Natural killer cell (primary cell): ENCODE measurements at regions not wholly inside any gene's neighbourhood (a gene's known extent, or its start where the extent isn't known, plus 50 kb on each side); places are given as distances from the start of the nearest gene placed in this dataset.
A peak's percentile ranks its signal among the peaks of the same experiment; 100 is the strongest.

Experiments
- ATAC-seq, 3 donors: fragments of 150-1000 bp in 2 of 3; fragments of 200-7000 bp in 1 of 3; cut with Tn5 transposase; 1 replicate in 1 of 3; 2 replicates in 2 of 3; pipeline ENCODE4 v1.10.0; 2021; ENCODE audit warnings: mild to moderate bottlenecking in 2 of 3, moderate library complexity in 2 of 3
- DNase-seq, 2 donors: peaks; one replicate each; pipeline versions ENCODE4 v3.0.0 to v3.0.0-alpha.2; 2013 to 2021; ENCODE audit warnings: mixed read lengths in 1 of 2
- H3K27ac ChIP-seq: one replicate; pipeline ENCODE4 v1.5.1; 2013; ENCODE audit warnings: mild to moderate bottlenecking, low read length
- H3K27me3 ChIP-seq: one replicate; pipeline ENCODE4 v1.6.1; 2013; ENCODE audit warnings: low read length; ENCODE audit not compliant: control insufficient read depth, insufficient read depth
- H3K36me3 ChIP-seq: one replicate; pipeline ENCODE4 v1.6.1; 2013; ENCODE audit warnings: low read length; ENCODE audit not compliant: control insufficient read depth, insufficient read depth
- H3K4me1 ChIP-seq: one replicate; pipeline ENCODE4 v1.6.1; 2013; ENCODE audit warnings: low read length; ENCODE audit not compliant: control insufficient read depth, insufficient read depth
- H3K4me3 ChIP-seq: one replicate; pipeline ENCODE4 v1.5.1; 2013; ENCODE audit warnings: low read length
- H3K9me3 ChIP-seq: one replicate; pipeline ENCODE4 v1.6.1; 2013; ENCODE audit warnings: low read length; ENCODE audit not compliant: control insufficient read depth, insufficient read depth
- H3K27ac Mint-ChIP-seq, 2 donors: one replicate each; pipeline ENCODE4 v1.8.0; 2022; ENCODE audit warnings: mild to moderate bottlenecking in 2 of 2, mixed read lengths in 2 of 2, moderate library complexity in 1 of 2
- H3K27me3 Mint-ChIP-seq, 2 donors: one replicate each; pipeline ENCODE4 v1.8.0; 2022; ENCODE audit warnings: low read depth in 2 of 2, mixed read lengths in 2 of 2
- H3K36me3 Mint-ChIP-seq: one replicate; pipeline ENCODE4 v1.8.0; 2022; ENCODE audit warnings: mixed read lengths
- H3K4me1 Mint-ChIP-seq, 2 donors: one replicate each; pipeline ENCODE4 v1.8.0; 2022; ENCODE audit warnings: mixed read lengths in 2 of 2
- H3K4me3 Mint-ChIP-seq: one replicate; pipeline ENCODE4 v1.8.0; 2022; ENCODE audit warnings: mild to moderate bottlenecking, moderate library complexity, mixed read lengths
- H3K9me3 Mint-ChIP-seq, 2 donors: one replicate each; pipeline ENCODE4 v1.8.0; 2022; ENCODE audit warnings: mixed read lengths in 2 of 2
- CTCF ChIP-seq: fragments of 200-600 bp; IDR thresholded peaks from one replicate; pipeline ENCODE4 v1.8.0; 2022; ENCODE audit warnings: antibody characterized with exemption
- WGBS: methylation state at CpG from one replicate; pipeline ENCODE4 v1.1.7; 2013; ENCODE audit warnings: missing lambda C conversion rate; ENCODE audit not compliant: insufficient coverage; 5-methylcytosine and 5-hydroxymethylcytosine counted together
- intact Hi-C: fragments of 100-400 bp; cut with micrococcal nuclease; formaldehyde crosslinking; loops from one replicate; pipeline ENCODE4 v1.14.2; 2022

DNA sequence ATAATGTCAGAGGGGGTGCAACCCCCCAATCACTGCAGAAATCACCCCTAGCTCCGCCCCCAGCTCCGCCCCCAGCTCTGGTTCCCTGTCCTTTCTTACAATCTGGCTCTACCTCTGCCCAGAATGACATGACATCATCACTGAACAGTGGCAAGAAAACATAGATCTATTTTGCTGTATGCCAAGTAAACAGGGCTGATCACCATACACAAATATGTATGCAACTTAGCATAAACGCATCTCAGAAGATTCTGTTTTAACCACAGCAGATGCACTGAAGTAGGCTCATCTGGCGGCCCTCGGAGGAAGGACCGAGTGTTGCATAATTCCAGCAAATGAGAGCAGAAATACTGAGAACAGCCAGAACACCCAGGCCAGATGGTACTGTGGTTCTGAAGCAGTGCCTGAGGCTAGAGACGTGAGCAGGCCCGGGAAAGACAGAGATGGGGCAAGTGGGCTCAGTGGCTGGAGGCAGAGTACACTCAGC is 293.3 kb upstream of the KLF14 start:
- peak in 1 of 2 donors; percentile 67 for DNase-seq
- Mint-ChIP-seq H3K27ac (peak overlapping the region; percentile 76 to 82), H3K4me3 (peak overlapping the region; percentile 73), H3K4me1 (peaks cover 75 to 76% of the 10 kb centered on the region in 2 donors), H3K27me3 (no peaks in the 10 kb centered on the region), H3K36me3 (no peaks in the 10 kb centered on the region), H3K9me3 (no peaks in the 10 kb centered on the region)
- H3K27me3 ChIP-seq = no peaks in the 10 kb centered on the region
- peak; percentile 32 to 46 (median 35) for ATAC-seq
- H3K9me3 ChIP-seq = no peaks in the 10 kb centered on the region
- H3K36me3 ChIP-seq = no peaks in the 10 kb centered on the region
- WGBS = 53% methylated on average over 8 of the region's 8 CpGs
- H3K4me1 ChIP-seq = peaks cover 25% of the 10 kb centered on the region
- TF ChIP-seq CTCF = no peak
- H3K27ac ChIP-seq = peak overlapping the region; percentile 59
- intact Hi-C loops = loop anchor here (5.0 kb wide), 1 partner anchor 130 kb away; no protein-coding TSS in a partner anchor
- H3K4me3 ChIP-seq = no peak overlapping the region

DNA sequence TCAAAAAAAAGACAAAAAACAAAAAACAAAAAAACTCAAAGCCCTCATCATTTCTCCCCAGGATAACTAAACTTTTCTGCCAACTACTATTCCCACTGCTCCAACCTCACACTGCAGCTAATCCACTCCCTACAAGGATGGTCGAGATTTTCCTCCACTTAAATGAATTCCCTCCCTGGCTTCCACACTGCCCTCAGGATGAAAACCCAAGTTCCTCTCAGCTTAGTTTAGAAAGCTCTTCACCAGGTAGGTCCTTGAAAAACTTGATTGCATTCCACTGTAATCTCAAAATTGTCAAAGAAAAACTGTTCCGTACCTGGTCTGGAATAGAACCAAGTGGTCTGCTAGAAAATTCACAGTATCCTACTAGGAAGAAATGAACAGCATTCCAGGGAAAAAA is 294.3 kb upstream of the KLF14 start:
- H3K4me3 ChIP-seq = no peak overlapping the region
- no peak for ATAC-seq

DNA sequence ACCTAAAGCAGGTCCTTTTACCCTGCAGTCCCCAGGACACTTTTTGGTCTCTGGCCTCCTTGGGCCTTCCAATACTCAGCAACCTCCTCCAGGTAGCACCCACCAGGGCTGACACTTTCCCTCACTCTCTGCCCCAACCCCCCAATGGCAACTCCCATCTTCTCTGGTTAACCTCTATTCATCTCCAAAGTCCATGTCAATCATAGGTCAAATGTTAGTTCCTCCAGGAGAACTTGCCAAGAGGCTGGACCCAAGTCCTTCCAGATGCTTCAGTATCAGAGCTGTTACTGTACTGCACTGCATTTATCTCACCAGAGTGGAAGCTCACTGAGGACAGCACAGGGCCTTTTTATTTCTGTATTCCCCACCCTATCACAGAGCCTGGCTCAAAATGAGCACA is 295.0 kb upstream of the KLF14 start:
- peaks cover 27% of the 10 kb centered on the region for H3K4me1 ChIP-seq
- no peaks in the 10 kb centered on the region for H3K27me3 ChIP-seq
- peak overlapping the region; percentile 76 to 82 for H3K27ac Mint-ChIP-seq
- no peaks in the 10 kb centered on the region for H3K36me3 ChIP-seq
- peak overlapping the region; percentile 21 for H3K4me3 Mint-ChIP-seq
- no peaks in the 10 kb centered on the region for H3K36me3 Mint-ChIP-seq
- no peaks in the 10 kb centered on the region for H3K9me3 Mint-ChIP-seq
- H3K9me3 ChIP-seq = no peaks in the 10 kb centered on the region
- intact Hi-C loops = loop anchor here (5.0 kb wide), 1 partner anchor 132 kb away; no protein-coding TSS in a partner anchor
- no peak overlapping the region for H3K27ac ChIP-seq
- ATAC-seq = no peak
- DNase-seq = no peak
- H3K4me3 ChIP-seq = no peak overlapping the region
- H3K4me1 Mint-ChIP-seq = peaks cover 76 to 81% of the 10 kb centered on the region in 2 donors
- TF ChIP-seq CTCF = no peak
- no peaks in the 10 kb centered on the region for H3K27me3 Mint-ChIP-seq

More for the DNA sequence above, 294.3 kb upstream of the KLF14 start:
- peak overlapping the region; percentile 59 for H3K4me3 Mint-ChIP-seq
- Histone ChIP-seq H3K9me3 (no peaks in the 10 kb centered on the region), H3K27ac (no peak overlapping the region), H3K27me3 (no peaks in the 10 kb centered on the region), H3K36me3 (no peaks in the 10 kb centered on the region), H3K4me1 (peaks cover 25% of the 10 kb centered on the region)
- TF ChIP-seq CTCF = no peak
- no peaks in the 10 kb centered on the region for H3K9me3 Mint-ChIP-seq
- intact Hi-C loops = loop anchor here (5.0 kb wide), 1 partner anchor 131 kb away; no protein-coding TSS in a partner anchor
- H3K36me3 Mint-ChIP-seq = no peaks in the 10 kb centered on the region
- H3K27me3 Mint-ChIP-seq = no peaks in the 10 kb centered on the region
- 98% methylated on average over 2 of the region's 2 CpGs for WGBS
- no peak for DNase-seq
- H3K4me1 Mint-ChIP-seq = peaks cover 75 to 81% of the 10 kb centered on the region in 2 donors
- H3K27ac Mint-ChIP-seq = peak overlapping the region; percentile 76 to 82
